ENCODE measurements at regions not wholly inside any gene's neighbourhood (a gene's known extent, or its start where the extent isn't known, plus 50 kb on each side); places are given as distances from the start of the nearest gene placed in this dataset.

GRCh38 chr11:122036493-122036892 lies 79.5 kb downstream of the BLID start:
- intact Hi-C loops (cut with micrococcal nuclease; ENCODE audit: unreplicated experiment) = no loop called here
- Mint-ChIP-seq H3K36me3 (ENCODE audit: insufficient read depth, unreplicated experiment) (no peaks in the 10 kb centered on the region), H3K27ac (ENCODE audit: unreplicated experiment) (no peak overlapping the region), H3K4me3 (ENCODE audit: low read depth, unreplicated experiment) (no peak overlapping the region), H3K27me3 (ENCODE audit: unreplicated experiment) (peaks cover 50% of the 10 kb centered on the region), H3K9me3 (ENCODE audit: low read depth, unreplicated experiment) (no peaks in the 10 kb centered on the region), H3K4me1 (ENCODE audit: low read depth, unreplicated experiment) (no peaks in the 10 kb centered on the region)
- no peak for DNase-seq
- CTCF ChIA-PET = interaction anchor here (0.7 kb wide), 1 partner anchor 799 kb away, joined by 4 read pairs; no protein-coding TSS in a partner anchor
- no TSS peak for BruUV-seq (replicated peaks)
- no peak for TF ChIP-seq CTCF (IDR thresholded peaks at IDR 0.05; ENCODE audit: unreplicated experiment)

- Mint-ChIP-seq H3K27me3 (ENCODE audit: unreplicated experiment) (peaks cover 52% of the 10 kb centered on the region), H3K27ac (ENCODE audit: unreplicated experiment) (no peak overlapping the region), H3K4me1 (ENCODE audit: low read depth, unreplicated experiment) (no peaks in the 10 kb centered on the region), H3K9me3 (ENCODE audit: low read depth, unreplicated experiment) (no peaks in the 10 kb centered on the region), H3K4me3 (ENCODE audit: low read depth, unreplicated experiment) (no peak overlapping the region), H3K36me3 (ENCODE audit: insufficient read depth, unreplicated experiment) (no peaks in the 10 kb centered on the region)
- TF ChIP-seq CTCF (IDR thresholded peaks at IDR 0.05; ENCODE audit: unreplicated experiment) = no peak
- DNase-seq = no peak
- BruUV-seq (replicated peaks) = no TSS peak
- CTCF ChIA-PET = interaction anchor here (0.7 kb wide), 1 partner anchor 799 kb away, joined by 4 read pairs; no protein-coding TSS in a partner anchor
- intact Hi-C loops (cut with micrococcal nuclease; ENCODE audit: unreplicated experiment) = no loop called here
Observed at GRCh38 chr11:122036018-122036417, 80.0 kb downstream of the BLID start.

- Mint-ChIP-seq H3K36me3 (ENCODE audit: insufficient read depth, unreplicated experiment) (no peaks in the 10 kb centered on the region), H3K4me1 (ENCODE audit: low read depth, unreplicated experiment) (no peaks in the 10 kb centered on the region), H3K4me3 (ENCODE audit: low read depth, unreplicated experiment) (no peak overlapping the region), H3K27me3 (ENCODE audit: unreplicated experiment) (peaks cover 56% of the 10 kb centered on the region), H3K9me3 (ENCODE audit: low read depth, unreplicated experiment) (no peaks in the 10 kb centered on the region), H3K27ac (ENCODE audit: unreplicated experiment) (no peak overlapping the region)
- no peak for TF ChIP-seq CTCF (IDR thresholded peaks at IDR 0.05; ENCODE audit: unreplicated experiment)
- CTCF ChIA-PET = no interaction called here
- intact Hi-C loops (cut with micrococcal nuclease; ENCODE audit: unreplicated experiment) = no loop called here
- no peak for DNase-seq
- no TSS peak for BruUV-seq (replicated peaks)
Observed at GRCh38 chr11:122033631-122034030, 82.4 kb downstream of the BLID start.

GRCh38 chr11:122033193-122033592 lies 82.8 kb downstream of the BLID start:
- H3K36me3 Mint-ChIP-seq (ENCODE audit: insufficient read depth, unreplicated experiment) = no peaks in the 10 kb centered on the region
- no peak overlapping the region for H3K27ac Mint-ChIP-seq (ENCODE audit: unreplicated experiment)
- no peak for DNase-seq
- BruUV-seq (replicated peaks) = no TSS peak
- TF ChIP-seq CTCF (IDR thresholded peaks at IDR 0.05; ENCODE audit: unreplicated experiment) = no peak
- no peak overlapping the region for H3K4me3 Mint-ChIP-seq (ENCODE audit: low read depth, unreplicated experiment)
- CTCF ChIA-PET = no interaction called here
- H3K4me1 Mint-ChIP-seq (ENCODE audit: low read depth, unreplicated experiment) = no peaks in the 10 kb centered on the region
- peaks cover 56% of the 10 kb centered on the region for H3K27me3 Mint-ChIP-seq (ENCODE audit: unreplicated experiment)
- no peaks in the 10 kb centered on the region for H3K9me3 Mint-ChIP-seq (ENCODE audit: low read depth, unreplicated experiment)
- intact Hi-C loops (cut with micrococcal nuclease; ENCODE audit: unreplicated experiment) = no loop called here

Measured in Calu3 (cell line).